ENCODE measurements at regions not wholly inside any gene's neighbourhood (a gene's known extent, or its start where the extent isn't known, plus 50 kb on each side); places are given as distances from the start of the nearest gene placed in this dataset.

- no peak for DNase-seq
Observed at GRCh38 chr2:60400462-60401246, 152.8 kb downstream of the BCL11A start.

GRCh38 chr2:60394463-60394862 lies 159.0 kb downstream of the BCL11A start:
- no peak for DNase-seq

- DNase-seq: no peak
Observed at GRCh38 chr2:60391649-60392375, 161.6 kb downstream of the BCL11A start.

GRCh38 chr2:60391230-60391629 lies 162.2 kb downstream of the BCL11A start:
- peak; percentile 29 for DNase-seq

GRCh38 chr2:60386436-60386835 lies 167.0 kb downstream of the BCL11A start:
- no peak for DNase-seq

GRCh38 chr2:60385648-60386047 lies 167.8 kb downstream of the BCL11A start:
- no peak for DNase-seq

- no peak for DNase-seq
Observed at GRCh38 chr2:60383401-60384143, 169.9 kb downstream of the BCL11A start.

- no peak for DNase-seq
Observed at GRCh38 chr2:60380411-60380810, 173.0 kb downstream of the BCL11A start.

- DNase-seq: no peak
Observed at GRCh38 chr2:60379684-60380083, 173.8 kb downstream of the BCL11A start.

GRCh38 chr2:60379216-60379615 lies 174.2 kb downstream of the BCL11A start:
- DNase-seq: no peak

- DNase-seq: no peak
Observed at GRCh38 chr2:60377825-60378224, 175.6 kb downstream of the BCL11A start.

GRCh38 chr2:60376252-60376651 lies 177.2 kb downstream of the BCL11A start:
- no peak for DNase-seq

GRCh38 chr2:60371681-60372080 lies 181.8 kb downstream of the BCL11A start:
- DNase-seq: no peak

- DNase-seq: no peak
Observed at GRCh38 chr2:60371219-60371618, 182.2 kb downstream of the BCL11A start.

- DNase-seq: no peak
Observed at GRCh38 chr2:60370814-60371213, 182.6 kb downstream of the BCL11A start.

GRCh38 chr2:60368456-60368855 lies 185.0 kb downstream of the BCL11A start:
- DNase-seq: no peak

GRCh38 chr2:60366135-60366712 lies 187.2 kb downstream of the BCL11A start:
- no peak for DNase-seq

- DNase-seq: no peak
Observed at GRCh38 chr2:60365556-60365955, 187.9 kb downstream of the BCL11A start.

- DNase-seq: no peak
Observed at GRCh38 chr2:60364491-60364890, 189.0 kb downstream of the BCL11A start.

- no peak for DNase-seq
Observed at GRCh38 chr2:60361498-60361897, 192.0 kb downstream of the BCL11A start.

- no peak for DNase-seq
Observed at GRCh38 chr2:60359569-60359968, 193.9 kb downstream of the BCL11A start.

- no peak for DNase-seq
Observed at GRCh38 chr2:60358476-60358875, 195.0 kb downstream of the BCL11A start.

GRCh38 chr2:60357996-60358395 lies 195.5 kb downstream of the BCL11A start:
- DNase-seq: no peak

All from DMS153 (cell line).